GM21447 (cell line): ENCODE measurements at regions not wholly inside any gene's neighbourhood (a gene's known extent, or its start where the extent isn't known, plus 50 kb on each side); places are given as distances from the start of the nearest gene placed in this dataset.
"Not testable (repeated sequence)": the region's sequence is repeated elsewhere in the genome, so short reads cannot be mapped to it uniquely, and the experiment has no call there.

Source experiments
- ATAC-seq: cut with Tn5 transposase; IDR thresholded peaks from one replicate; pipeline ENCODE4 v1.9.1; 2021; ENCODE audit not compliant: unreplicated experiment

DNA sequence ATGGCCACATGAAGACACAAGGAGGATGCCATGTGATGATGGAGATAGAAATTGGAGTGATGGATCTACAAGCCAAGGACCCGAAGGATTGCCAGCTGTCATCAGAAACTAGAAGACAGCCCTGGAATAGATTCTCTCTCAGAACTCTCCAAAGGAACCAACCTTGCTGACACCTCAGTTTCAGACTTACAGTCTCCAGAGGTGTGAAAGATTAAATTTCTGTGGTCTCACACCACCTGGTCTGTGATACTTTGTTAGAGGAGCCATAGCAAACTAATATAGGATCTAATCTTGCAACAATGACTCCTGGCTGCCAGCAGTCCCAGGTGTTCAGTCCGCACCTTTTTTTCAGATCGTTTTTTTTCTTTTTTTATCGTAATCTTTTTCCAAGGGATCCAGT lies 647.3 kb upstream of the GHITM start:
- ATAC-seq, result no peak

DNA sequence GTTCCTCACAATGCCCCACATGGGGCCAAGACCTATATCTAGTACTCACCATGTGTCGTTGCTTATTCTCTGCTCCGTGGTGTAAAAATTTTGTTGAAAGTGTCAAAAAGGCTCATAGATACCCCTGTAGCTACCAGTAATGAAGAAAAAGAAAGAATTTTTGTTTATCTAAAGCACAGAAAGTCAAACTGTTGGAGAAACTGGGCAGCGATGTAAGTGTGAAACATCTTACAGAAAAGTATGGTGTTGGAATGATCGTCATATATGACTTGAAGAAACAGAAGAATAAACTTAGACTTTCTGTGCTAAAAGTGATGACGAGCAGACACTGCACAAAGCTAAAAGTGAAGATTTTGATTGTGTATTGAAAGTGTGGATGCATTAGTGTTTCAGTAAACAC lies 626.6 kb upstream of the GHITM start:
- no peak for ATAC-seq

DNA sequence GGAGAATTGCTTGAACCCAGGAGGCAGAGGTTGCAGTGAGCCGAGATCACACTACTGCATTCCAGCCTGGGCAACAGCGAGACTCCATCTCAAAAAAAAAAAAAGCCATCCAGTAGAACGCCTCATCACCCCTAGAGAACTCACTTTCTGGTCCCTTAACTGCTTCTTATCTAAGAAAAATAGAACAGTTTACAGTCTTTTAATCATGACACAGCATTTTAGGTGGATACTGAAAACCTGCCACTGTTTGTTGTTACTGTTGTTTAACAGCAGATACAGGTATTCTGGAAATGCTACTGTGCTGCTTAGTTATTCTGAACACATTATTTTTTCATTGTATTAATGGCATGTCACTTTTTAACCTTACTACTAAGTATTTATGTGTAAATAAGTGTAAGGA lies 624.3 kb upstream of the GHITM start:
- ATAC-seq, result no peak

DNA sequence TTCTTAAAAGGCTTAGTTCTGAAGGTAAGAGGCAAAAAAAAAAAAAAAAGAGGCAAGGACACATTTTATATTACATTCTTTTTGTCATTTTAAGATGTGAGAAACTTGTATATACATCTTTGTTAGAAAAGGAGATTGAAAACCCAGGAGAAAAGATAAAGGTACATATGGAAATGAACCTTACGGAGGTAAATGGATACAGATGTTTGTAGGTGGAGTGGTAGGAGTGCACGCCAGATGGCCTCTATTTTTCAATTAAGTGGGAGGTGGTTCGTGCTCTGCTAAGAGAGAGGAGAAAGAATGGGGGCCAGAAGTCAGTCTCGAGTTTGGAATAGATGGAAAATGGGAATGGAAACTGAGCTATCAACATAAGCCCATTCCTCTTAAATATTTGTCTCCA lies 622.5 kb upstream of the GHITM start:
- ATAC-seq, result no peak

DNA sequence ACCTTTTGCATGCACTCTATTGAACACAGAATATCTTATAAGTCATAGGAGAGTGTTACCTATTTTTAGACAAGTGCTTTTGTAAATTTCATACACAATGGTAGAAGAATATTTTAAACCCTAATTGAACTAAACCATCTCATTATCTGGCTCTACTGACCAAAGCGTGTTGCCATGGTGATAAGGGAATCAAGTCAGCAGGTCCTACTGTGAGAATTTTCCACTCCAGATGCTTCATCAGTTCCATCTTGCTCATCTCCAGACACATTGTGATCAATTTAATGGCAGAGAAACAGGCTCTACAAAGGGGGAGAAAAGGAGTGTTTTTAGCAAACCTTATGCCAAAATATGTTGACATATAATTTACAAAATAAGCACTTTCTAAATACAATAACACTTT lies 621.9 kb upstream of the GHITM start:
- ATAC-seq, result no peak

DNA sequence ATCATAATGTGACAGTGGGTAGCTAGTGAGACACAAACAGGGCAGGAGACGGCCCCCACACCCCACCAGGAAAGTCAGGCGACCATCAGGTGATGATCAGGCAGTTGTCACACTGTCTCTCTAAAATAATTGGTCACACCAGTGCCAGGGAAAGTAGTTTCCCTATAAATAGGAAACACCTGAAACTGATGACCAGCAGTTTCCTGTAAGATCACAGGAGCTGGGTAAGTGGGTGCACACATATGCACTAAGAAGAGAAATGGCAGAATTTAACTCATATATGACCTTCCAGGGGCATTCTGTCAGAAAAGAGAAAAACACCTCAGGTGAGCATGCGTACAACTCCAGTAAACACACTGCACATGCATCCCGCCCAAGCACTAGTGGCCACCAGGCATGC lies 620.5 kb upstream of the GHITM start:
- no peak for ATAC-seq

DNA sequence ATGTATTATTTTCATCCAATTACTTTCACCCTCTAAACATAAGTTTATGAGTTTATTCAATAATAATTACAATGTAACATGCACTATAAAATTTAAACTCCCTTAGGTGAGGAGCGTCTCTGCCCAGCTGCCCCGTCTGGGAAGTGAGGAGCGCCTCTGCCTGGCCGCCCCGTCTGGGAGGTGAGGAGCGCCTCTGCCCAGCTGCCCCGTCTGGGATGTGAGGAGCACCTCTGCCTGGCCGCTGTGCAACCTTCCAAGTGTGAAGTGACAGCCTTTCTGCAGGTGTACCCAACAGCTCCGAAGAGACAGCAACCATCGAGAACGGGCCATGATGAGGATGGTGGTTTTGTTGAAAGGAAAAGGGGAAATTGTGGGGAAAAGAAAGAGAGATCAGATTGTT lies 618.9 kb upstream of the GHITM start:
- not testable (repeated sequence) for ATAC-seq

DNA sequence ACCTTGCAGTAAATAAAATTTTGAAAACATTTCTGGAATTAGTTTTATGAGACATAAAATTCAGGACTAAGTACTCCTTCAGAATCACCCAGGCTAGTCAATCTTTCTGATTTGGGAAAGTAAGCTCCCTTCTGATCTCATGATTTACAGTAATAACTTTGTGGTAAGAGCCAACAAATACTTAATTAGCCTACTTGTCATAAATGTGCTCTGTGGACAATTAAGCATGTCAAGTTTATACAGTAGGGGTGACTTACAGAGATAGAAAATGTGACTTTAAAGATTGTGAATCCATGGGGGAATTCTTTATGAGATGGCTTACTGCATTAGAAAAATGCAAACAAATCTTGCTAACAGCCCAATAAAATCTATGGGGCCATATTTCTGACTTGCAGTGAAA lies 616.9 kb upstream of the GHITM start:
- no peak for ATAC-seq

DNA sequence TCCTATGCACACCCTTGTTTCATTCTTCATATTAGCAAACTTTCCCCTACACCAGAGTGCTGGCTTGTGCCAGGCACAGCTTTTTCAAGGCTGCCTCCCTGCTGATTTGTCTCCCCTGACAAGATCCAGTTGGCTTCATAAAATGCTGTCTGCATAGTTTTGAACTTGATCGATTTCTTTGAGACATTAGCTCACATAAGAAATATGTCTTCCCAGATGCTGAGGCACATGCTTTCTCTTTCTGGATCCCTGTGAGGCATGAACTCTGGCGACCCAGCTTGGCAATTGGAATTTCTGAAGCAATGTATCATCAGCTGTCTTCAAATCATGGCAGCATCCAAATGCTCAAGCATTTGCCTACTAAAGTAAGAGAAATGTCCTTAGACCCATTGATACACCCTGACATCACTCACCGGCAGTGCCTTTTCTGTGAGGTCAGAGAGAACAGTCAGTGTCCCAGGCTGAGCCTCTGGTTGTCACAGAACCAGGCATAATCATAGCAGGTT lies 616.4 kb upstream of the GHITM start:
- ATAC-seq, result no peak

DNA sequence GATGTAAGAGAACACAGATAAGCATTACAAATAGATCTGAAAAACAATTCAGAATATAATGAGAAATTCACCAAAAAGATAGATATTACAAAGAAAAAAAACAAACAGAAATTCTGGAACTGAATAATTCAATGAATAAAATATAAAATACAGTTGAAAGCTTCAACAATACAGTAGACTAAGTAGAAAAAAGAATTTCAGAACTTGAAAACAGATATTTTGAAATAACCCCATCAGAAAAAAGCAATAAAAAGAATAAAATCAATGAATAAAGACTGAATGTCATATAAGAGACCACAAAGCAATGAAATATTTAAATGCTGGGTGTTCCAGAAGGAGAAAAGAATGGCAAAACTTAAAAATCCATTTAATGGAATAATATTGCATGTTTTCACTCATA lies 611.4 kb upstream of the GHITM start:
- ATAC-seq, result no peak

DNA sequence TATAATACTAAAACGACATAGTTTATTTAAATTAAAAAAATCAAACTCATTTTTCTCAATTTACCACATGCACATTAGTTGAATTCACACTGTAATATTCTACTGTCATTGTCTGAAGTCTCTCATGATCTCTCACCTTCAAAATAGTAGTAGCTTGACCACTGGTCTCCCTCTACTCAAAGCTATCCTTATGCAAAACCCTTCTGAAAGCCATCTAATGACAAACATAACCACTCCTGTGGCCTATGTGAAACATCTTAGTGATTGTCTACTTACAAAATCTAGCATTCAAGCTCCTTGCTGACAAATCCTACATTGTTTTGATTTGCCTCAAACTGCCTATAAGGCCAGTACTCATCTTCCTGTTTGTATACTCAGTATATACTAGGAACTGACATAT lies 606.0 kb upstream of the GHITM start:
- ATAC-seq, result no peak

DNA sequence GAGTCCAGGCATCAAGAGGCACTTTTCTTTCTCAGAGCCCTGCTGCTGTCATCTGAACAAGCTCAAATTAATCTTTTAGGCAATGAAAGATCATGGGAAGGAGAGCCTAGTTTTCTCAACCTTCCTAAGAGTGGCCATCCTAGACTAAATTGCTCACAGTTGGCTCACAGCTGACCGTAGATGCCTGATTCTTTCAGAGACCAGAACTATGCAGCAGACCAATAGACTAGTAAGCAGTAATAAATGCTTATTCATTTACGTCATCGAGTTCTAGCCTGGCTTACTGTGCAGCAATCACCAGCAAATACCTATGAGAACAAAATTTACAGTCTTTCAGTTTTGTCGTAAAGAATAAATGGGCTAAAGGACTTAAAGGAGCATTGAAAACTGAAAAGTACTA lies 602.9 kb upstream of the GHITM start:
- ATAC-seq, result no peak

DNA sequence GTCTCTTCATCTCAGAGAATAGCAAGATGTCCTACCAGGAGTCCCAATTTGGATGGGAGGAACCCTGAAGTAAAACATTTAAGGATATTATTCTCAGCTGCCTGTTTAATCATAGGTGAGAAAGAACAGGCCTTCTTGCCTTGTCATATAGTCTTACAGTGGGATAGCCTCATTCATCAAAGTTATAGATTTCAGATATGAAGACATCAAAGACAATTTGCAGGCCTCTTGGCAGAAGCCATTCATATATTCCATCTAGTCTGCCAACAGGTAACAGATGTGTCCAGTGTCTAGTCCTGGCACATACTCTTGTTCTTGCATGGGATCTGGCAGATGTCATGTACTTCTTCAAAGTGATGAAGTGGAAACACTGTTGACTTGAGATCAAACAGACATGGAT lies 601.3 kb upstream of the GHITM start:
- no peak for ATAC-seq

DNA sequence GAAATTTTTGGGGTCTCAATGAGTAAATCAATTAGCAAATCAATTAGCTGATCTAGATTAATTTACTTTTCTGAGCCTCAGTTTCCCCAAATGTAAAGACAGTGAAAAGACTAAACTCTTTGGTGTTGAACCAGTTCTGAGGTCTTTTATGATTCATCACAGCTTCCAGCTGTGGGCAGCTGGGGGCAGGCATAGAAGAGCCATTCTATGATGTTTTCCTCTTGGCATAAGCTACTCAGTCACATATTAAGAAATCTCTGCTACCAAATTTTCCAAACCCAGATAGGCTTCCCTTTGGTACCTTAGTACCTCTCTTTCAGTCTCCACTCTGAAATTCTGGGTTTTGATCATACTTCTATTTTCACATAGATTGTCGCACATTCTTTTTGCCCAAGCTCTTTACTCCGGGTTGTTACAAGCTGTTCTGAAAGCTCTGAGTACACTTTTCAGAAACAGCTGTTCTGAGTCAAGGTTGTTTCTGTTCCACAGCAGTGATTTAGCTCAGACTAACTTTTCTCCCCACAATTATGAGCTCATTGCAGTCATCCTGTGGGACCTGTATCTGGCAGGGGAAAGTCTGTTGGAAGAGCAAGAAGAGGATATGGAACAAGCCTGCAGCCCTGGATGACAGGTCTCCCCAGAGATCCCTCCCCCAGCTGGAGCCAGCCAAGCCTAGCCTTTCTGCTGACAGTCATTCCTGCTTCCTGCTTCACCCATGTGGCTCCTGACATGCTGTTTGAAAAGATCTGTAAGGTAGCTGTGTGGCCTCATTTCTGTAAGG lies 599.6 kb upstream of the GHITM start:
- ATAC-seq, result no peak

DNA sequence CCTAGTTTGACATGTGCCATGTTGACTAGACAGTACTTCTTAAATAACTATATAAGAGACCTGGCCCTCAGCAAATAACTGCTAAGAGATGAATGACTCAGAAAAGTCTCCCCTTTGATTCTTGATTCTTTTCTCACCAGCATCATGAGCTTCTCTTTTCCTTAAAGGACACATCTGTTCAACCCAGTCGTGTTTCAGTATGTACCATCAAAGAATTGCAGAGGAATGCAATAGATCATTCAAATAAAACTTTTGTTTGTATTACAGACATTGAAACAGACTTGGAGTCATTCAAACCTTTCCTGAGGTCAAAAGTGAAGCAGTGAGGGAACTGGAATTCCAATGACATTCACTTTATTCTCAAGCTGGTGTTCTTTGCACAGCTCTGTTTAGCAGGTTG lies 598.3 kb upstream of the GHITM start:
- ATAC-seq, result no peak

DNA sequence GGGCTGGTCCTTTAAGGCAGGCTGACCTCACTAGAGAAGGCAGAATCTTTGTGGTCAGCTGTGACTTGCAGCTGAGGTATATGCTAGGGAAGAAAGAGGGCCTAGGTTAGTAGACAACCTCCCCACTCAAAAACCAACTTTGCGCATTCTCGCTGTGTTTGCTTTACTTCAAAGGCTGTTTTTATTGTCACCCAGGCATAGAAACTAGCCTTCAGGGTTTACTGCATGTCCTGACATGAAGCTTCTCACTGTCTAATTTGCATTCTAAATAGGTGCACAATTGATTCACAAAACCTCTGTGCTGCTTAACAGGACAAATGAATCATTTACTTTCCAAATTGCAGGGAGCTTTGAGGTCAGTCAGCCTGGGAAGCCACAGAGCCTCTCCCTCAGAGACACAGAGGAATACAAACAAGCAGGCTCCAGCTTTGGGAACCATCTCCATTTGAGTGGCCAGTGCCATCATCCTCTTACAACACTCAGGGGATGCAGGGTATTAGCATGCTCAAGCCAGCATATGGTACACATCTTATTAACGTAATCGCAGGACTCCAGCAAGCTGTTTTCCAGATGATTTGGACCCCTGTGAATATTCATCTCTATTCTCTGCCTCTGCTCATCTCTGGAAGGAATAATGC lies 596.4 kb upstream of the GHITM start:
- peak; percentile 47 for ATAC-seq

DNA sequence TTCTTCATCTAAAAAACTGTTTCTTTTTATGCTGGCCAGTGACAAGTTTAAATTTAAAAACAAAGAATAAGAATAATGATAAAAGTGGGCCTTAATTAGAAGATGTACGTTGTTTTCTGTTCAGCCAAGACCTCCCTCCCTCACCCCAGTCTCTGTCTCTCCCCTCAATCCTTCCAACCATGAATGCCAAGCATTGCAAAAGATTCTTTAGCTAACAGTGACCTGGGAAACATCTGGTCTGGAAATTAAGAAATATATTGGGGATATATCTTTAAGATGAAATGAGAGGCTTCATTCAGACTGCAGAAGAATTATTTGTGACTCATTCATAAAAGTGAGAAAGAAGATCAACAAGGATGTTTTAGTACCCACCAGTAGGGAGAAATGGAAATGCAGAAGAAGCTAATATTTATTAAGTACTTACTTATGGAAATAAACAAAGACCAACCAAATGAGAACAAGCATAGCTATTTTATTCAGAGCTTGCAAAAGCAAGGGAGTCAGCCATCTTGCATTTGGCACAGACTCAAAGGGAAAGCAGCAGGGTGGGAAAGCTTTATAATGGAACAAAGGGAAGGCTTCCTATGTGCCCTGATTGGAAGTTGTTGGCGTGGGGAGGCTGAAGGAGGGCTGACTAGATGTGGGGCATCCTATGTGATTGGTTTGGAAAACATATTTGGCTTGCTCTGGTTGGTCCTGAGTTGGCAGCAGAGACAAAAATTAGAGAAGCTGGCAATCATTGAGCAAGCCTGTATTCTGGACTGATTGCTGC lies 595.4 kb upstream of the GHITM start:
- ATAC-seq, result no peak

DNA sequence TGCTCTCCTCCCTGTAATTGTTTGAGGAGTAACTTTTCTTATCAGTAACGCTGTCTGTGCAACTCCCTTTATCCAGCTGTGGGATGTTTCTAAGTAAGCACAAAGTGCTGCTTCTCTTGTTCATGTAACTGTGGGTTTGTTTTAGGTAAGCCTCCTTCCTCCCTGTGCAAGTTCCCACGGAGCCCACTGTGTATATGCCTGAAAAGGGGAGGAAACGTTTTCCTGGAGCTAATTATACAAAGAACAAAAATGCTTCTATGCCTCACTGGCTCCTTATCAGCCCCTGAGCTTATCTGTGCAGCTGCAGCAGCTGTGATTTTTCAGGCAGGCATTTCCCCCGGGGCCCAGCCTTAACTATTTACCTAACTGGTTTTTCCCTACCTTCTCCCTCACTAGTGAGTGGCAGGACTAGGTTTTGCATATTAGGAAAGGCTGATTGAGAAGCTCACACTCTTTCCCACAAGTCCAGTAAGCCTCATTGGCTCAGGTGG lies 593.4 kb upstream of the GHITM start:
- peak; percentile 48 for ATAC-seq

DNA sequence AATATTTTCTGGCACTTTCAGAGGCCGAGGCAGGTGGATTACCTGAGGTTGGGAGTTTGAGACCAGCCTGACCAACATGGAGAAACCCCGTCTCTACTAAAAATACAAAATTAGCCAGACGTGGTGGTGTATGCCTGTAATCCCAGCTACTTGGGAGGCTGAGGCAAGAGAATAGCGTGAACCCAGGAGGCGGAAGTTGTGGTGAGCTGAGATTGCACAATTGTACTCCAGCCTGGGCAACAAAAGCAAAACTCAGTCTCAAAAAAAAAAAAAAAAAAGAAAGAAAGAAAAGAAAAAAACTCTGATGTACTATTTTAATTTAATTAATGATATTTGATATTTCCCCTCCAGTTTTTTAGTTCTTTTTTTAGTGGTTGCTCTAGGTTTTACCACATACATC lies 588.1 kb upstream of the GHITM start:
- not testable (repeated sequence) for ATAC-seq

DNA sequence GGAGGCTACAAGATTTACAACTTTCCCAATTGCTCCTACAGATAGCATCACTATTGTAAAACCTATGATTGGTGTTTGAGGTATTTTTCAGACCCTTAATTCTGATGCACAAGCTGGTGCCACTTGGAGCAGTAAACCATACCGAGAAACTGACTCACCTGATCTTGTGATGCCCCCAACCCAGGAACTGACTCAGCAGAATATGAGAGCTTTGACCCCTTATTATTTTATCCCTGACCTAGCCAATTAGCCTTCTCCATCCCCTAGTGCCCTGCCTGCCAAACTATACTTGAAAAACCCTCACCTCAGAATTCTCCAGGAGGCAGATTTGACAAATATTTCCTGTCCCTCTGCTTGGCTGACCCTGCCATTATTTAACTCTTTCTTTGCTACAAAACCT lies 585.9 kb upstream of the GHITM start:
- ATAC-seq, result no peak

DNA sequence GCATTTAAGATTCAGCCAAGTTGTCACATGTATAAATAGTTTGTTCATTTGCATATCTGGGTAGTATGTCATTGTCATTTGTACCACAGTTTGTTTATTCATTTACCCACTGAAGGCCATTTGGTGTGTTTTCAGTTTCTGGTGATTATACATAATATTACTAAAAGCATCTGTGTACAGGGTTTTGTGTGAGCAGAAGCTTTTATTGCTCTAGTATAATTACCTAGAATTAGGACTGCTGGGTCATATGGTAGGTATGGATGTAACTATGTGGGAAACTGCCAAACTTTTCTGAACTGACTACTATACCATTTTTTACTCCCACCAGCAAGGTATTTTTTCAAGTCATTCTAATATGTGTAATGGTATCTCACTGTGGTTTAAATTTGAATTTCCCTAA lies 584.0 kb upstream of the GHITM start:
- no peak for ATAC-seq

DNA sequence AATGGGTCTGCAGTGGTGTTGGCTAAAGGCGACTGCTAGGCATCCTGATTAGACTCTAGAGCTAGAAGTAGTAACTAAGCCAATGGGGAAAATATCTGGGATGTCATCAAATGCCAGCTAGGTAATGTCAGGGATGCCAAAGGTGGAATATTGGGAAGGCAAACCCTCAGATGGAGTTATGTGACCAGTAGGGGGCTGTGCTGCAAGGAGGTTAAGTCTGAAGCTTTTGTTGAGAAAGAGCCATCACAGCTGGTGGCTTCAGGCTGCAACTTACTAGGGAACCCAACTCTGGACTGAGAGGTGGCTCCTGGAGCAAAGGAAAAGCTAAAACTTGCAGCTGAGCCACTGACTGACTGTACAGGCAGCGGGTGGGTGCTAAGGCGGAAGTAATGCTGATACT lies 576.9 kb upstream of the GHITM start:
- no peak for ATAC-seq
